GM18499 (cell line): ENCODE measurements at regions not wholly inside any gene's neighbourhood (a gene's known extent, or its start where the extent isn't known, plus 50 kb on each side); places are given as distances from the start of the nearest gene placed in this dataset.

ENCODE experiments used
- ATAC-seq: cut with Tn5 transposase; IDR thresholded peaks from one replicate; pipeline ENCODE4 v1.9.1; 2021; ENCODE audit warnings: moderate number of reproducible peaks; ENCODE audit not compliant: insufficient read depth, unreplicated experiment

GRCh38 chr2:120807751-120808150, 72.1 kb downstream of the GLI2 start:
- no peak for ATAC-seq

- ATAC-seq: no peak
Observed at GRCh38 chr2:120809151-120809550, 73.5 kb downstream of the GLI2 start.

GRCh38 chr2:120809609-120810440, 74.2 kb downstream of the GLI2 start:
- no peak for ATAC-seq

- ATAC-seq: no peak
Observed at GRCh38 chr2:120810639-120811038, 75.0 kb downstream of the GLI2 start.

- no peak for ATAC-seq
Observed at GRCh38 chr2:120812866-120813265, 77.2 kb downstream of the GLI2 start.

GRCh38 chr2:120814352-120814751, 78.7 kb downstream of the GLI2 start:
- ATAC-seq: no peak

- ATAC-seq: no peak
Observed at GRCh38 chr2:120815292-120815691, 79.6 kb downstream of the GLI2 start.

GRCh38 chr2:120817136-120817955, 81.7 kb downstream of the GLI2 start:
- no peak for ATAC-seq

- ATAC-seq: no peak
Observed at GRCh38 chr2:120817956-120818325, 82.3 kb downstream of the GLI2 start.

- no peak for ATAC-seq
Observed at GRCh38 chr2:120818441-120818920, 82.8 kb downstream of the GLI2 start.

- ATAC-seq: no peak
Observed at GRCh38 chr2:120819720-120820210, 84.1 kb downstream of the GLI2 start.

- ATAC-seq: no peak
Observed at GRCh38 chr2:120820263-120820952, 84.7 kb downstream of the GLI2 start.

GRCh38 chr2:120820953-120821279, 85.2 kb downstream of the GLI2 start:
- ATAC-seq: no peak

- no peak for ATAC-seq
Observed at GRCh38 chr2:120821446-120822160, 85.9 kb downstream of the GLI2 start.

GRCh38 chr2:120822933-120823332, 87.3 kb downstream of the GLI2 start:
- ATAC-seq: no peak

GRCh38 chr2:120823551-120823950, 87.9 kb downstream of the GLI2 start:
- no peak for ATAC-seq

GRCh38 chr2:120824246-120824645, 88.6 kb downstream of the GLI2 start:
- no peak for ATAC-seq

GRCh38 chr2:120825370-120826259, 89.9 kb downstream of the GLI2 start:
- no peak for ATAC-seq

GRCh38 chr2:120826260-120826648, 90.6 kb downstream of the GLI2 start:
- ATAC-seq: no peak
